ENCODE measurements at regions not wholly inside any gene's neighbourhood (a gene's known extent, or its start where the extent isn't known, plus 50 kb on each side); places are given as distances from the start of the nearest gene placed in this dataset.

GRCh38 chr2:145818890-145819504, 1299.1 kb upstream of the ZEB2 start:
- TF ChIP-seq CTCF (IDR thresholded peaks at IDR 0.05; ENCODE audit: unreplicated experiment), result no peak
- H3K4me3 Mint-ChIP-seq (ENCODE audit: low read depth), result no peak overlapping the region
- H3K27me3 Mint-ChIP-seq, result peaks cover 3% of the 10 kb centered on the region
- no peaks in the 10 kb centered on the region for H3K36me3 Mint-ChIP-seq (ENCODE audit: insufficient read depth)
- H3K27ac Mint-ChIP-seq, result no peak overlapping the region
- no peaks in the 10 kb centered on the region for H3K9me3 Mint-ChIP-seq (ENCODE audit: low read depth)
- DNase-seq (ENCODE audit: low spot score, unreplicated experiment), result no peak
- peaks cover 10% of the 10 kb centered on the region for H3K4me1 Mint-ChIP-seq (ENCODE audit: low read depth)

- no peak for TF ChIP-seq CTCF (IDR thresholded peaks at IDR 0.05; ENCODE audit: unreplicated experiment)
- Mint-ChIP-seq H3K27ac (no peak overlapping the region), H3K27me3 (peaks cover 3% of the 10 kb centered on the region), H3K4me3 (ENCODE audit: low read depth) (no peak overlapping the region), H3K9me3 (ENCODE audit: low read depth) (no peaks in the 10 kb centered on the region), H3K36me3 (ENCODE audit: insufficient read depth) (no peaks in the 10 kb centered on the region), H3K4me1 (ENCODE audit: low read depth) (peaks cover 7% of the 10 kb centered on the region)
- DNase-seq (ENCODE audit: low spot score, unreplicated experiment), result no peak
Measured at GRCh38 chr2:145815933-145816332, 1296.0 kb upstream of the ZEB2 start.

GRCh38 chr2:145813481-145813880, 1293.6 kb upstream of the ZEB2 start:
- no peak for TF ChIP-seq CTCF (IDR thresholded peaks at IDR 0.05; ENCODE audit: unreplicated experiment)
- Mint-ChIP-seq H3K4me1 (ENCODE audit: low read depth) (peaks cover 7% of the 10 kb centered on the region), H3K4me3 (ENCODE audit: low read depth) (no peak overlapping the region), H3K27me3 (no peaks in the 10 kb centered on the region), H3K27ac (peak overlapping the region; percentile 27), H3K9me3 (ENCODE audit: low read depth) (no peaks in the 10 kb centered on the region), H3K36me3 (ENCODE audit: insufficient read depth) (no peaks in the 10 kb centered on the region)
- no peak for DNase-seq (ENCODE audit: low spot score, unreplicated experiment)

GRCh38 chr2:145812165-145812554, 1292.2 kb upstream of the ZEB2 start:
- Mint-ChIP-seq H3K4me3 (ENCODE audit: low read depth) (no peak overlapping the region), H3K9me3 (ENCODE audit: low read depth) (no peaks in the 10 kb centered on the region), H3K36me3 (ENCODE audit: insufficient read depth) (no peaks in the 10 kb centered on the region), H3K4me1 (ENCODE audit: low read depth) (peaks cover 7% of the 10 kb centered on the region), H3K27me3 (no peaks in the 10 kb centered on the region), H3K27ac (no peak overlapping the region)
- TF ChIP-seq CTCF (IDR thresholded peaks at IDR 0.05; ENCODE audit: unreplicated experiment), result no peak
- DNase-seq (ENCODE audit: low spot score, unreplicated experiment), result no peak

- DNase-seq (ENCODE audit: low spot score, unreplicated experiment), result no peak
Measured at GRCh38 chr2:145811276-145812164, 1291.6 kb upstream of the ZEB2 start.

More at GRCh38 chr2:145811276-145812164, 1291.6 kb upstream of the ZEB2 start:
- Mint-ChIP-seq H3K36me3 (ENCODE audit: insufficient read depth) (no peaks in the 10 kb centered on the region), H3K4me3 (ENCODE audit: low read depth) (no peak overlapping the region), H3K27me3 (no peaks in the 10 kb centered on the region), H3K9me3 (ENCODE audit: low read depth) (no peaks in the 10 kb centered on the region), H3K4me1 (ENCODE audit: low read depth) (peaks cover 10% of the 10 kb centered on the region), H3K27ac (no peak overlapping the region)
- TF ChIP-seq CTCF (IDR thresholded peaks at IDR 0.05; ENCODE audit: unreplicated experiment), result no peak

Data from progenitor cell of endocrine pancreas (in vitro differentiated cells).